HG02943 (cell line): ENCODE measurements at regions not wholly inside any gene's neighbourhood (a gene's known extent, or its start where the extent isn't known, plus 50 kb on each side); places are given as distances from the start of the nearest gene placed in this dataset.
"Not testable (repeated sequence)": the region's sequence is repeated elsewhere in the genome, so short reads cannot be mapped to it uniquely, and the experiment has no call there.

Experiments used
- ATAC-seq: cut with Tn5 transposase; IDR thresholded peaks from one replicate; pipeline ENCODE4 v1.9.1; 2021; ENCODE audit warnings: mild to moderate bottlenecking, low read depth, moderate library complexity; ENCODE audit not compliant: unreplicated experiment

- no peak for ATAC-seq
These were observed 606.1 kb upstream of the USP24 start for GRCh38 chr1:55821234-55821633.

GRCh38 chr1:55820501-55820900 lies 605.3 kb upstream of the USP24 start:
- no peak for ATAC-seq

DNA sequence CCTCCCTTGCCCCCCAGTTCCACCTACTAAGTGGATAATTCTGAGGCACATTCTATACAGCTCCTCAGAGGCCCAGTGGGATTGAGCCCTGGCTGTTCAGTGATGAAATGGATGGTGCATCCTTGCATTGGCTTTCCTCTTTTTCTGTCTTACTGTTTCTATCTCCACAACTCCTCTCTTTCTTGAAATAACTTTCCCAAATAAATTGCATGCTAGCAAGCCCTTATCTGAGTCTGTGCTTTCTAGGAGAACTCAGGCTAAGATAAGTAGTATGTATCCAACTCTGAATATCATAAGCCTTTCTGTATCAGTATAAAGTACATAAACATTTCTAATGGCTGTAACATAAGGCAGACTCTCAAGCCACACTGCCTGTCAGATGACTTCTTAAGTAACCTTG lies 603.8 kb upstream of the USP24 start:
- no peak for ATAC-seq

GRCh38 chr1:55816456-55817426 lies 601.6 kb upstream of the USP24 start:
- no peak for ATAC-seq

DNA sequence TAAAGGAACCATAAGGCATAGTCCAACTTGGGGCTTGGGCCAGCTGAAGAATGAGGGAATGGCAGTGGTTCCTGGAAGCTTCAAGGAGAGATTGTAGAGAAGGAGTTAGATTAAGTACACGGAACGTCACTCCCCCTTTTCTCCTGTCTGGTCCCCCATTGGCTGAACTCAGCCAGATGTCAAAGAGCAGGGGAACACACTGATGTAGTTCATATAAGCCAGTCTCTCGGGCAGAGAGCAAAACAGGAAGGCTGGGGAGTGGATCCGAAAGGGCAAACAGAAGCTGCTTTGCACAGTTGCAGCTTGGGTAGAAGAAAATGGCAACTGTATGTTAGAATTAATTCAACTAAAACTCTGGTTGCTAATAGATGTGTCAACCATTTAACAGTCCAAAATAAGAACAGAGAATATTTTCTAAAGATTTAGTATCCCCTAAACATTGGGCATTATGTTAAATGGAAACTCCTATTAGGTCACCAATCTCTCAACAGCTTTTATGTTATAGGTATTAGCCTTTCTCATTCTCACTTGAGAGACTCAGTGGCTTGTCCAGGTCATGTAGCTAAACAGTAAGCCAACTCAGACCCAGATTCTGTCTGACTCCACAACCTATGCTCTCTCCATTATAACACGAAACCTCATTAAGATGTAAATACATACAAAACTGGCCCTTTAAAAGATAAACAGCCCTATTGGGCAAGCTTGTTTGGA lies 600.7 kb upstream of the USP24 start:
- no peak for ATAC-seq

- ATAC-seq, result no peak
These were observed 599.8 kb upstream of the USP24 start for GRCh38 chr1:55814967-55815366.

DNA sequence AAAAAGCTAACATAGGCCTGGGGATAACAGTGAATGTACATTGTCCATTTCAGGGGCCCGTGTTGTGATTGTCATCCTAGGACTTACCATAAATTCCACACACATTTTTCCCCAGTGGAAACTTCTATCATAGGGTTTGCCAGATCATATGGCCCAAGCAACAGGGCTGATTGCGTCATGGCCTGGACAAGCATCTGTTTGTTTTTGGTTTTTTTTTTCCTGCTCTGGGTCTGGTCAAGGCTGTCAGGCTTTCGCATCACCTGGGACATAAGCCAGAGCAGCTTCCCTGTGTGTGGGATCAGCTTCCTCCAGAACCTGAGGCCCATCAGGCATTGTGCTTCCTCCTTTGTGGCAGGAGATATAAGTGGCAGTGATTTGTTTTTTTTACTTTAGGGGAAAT lies 598.5 kb upstream of the USP24 start:
- ATAC-seq, result no peak

GRCh38 chr1:55812281-55812680 lies 597.1 kb upstream of the USP24 start:
- no peak for ATAC-seq

GRCh38 chr1:55808263-55808662 lies 593.1 kb upstream of the USP24 start:
- ATAC-seq, result no peak

DNA sequence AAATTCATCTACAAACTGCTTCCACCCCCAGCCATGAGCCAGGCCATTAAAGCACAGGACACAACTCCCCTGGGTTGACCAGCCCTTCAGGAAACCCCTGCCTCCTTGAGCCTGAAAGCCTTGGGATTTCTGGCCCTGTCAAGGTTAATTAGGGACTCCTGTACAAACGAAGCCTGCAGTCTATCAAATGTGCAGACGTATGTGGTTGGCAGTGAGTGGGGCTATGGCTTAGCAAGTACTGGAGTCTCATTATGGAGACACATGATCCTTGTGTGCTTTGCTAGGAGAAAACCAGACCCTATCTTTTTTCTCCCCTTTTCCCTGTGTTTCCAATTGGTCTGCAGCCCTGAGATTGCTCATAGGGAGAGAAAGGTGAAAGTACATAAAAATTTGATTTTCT lies 588.3 kb upstream of the USP24 start:
- ATAC-seq, result no peak

DNA sequence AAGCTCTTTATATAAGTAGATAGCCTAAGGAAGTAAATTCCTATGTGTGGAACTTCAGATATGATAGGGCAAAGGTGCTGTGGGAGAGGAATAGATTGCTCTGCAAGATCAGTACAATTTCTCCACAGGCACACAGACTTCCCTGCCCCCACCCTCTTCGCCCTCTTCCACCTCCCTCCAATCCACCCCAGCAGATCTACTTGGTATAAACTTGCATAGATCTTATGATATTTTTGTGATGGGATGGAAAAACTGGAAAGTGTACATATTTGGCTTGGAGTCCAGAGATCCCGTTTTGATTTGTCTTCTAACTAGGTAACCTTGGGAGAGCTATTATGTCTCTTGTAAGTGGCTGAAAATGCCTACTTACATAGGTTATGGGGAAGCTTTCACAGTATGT lies 586.3 kb upstream of the USP24 start:
- ATAC-seq, result no peak

DNA sequence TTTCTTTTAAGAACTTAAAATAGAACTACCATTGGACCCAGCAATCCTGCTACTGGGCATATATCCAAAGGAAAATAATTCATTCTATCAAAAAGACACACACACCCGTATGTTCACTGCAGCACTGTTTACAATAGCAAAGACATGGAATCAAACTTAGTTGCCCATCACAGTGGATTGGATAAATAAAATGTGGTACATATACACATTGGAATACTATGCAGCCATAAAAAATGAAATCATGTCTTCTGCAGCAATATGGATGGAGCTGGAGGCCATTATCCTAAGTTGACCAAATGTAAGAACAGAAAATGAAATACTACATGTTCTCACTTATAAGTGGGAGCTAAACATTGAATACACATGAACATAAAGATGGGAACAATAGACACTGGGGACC lies 585.3 kb upstream of the USP24 start:
- no peak for ATAC-seq

DNA sequence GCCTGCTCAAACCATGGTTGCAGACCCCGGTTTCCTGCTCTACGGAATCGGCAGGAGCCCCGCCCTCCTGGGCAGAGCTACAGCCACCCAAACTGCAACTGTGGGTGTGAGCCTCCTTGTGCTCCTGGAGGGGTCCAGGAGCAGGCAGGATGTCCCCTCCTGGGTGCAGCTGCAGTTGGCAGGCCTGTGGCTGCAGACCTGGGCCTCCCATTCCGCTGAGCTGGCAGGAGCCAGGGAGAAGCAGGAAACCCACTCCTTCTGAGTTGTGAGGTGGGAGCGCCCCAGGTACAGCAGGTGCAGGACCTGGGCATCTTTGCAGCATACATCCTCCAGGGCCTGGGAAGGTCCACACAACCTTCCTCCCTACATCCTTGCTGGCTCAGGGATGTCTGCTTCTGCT lies 578.7 kb upstream of the USP24 start:
- no peak for ATAC-seq

- ATAC-seq, result no peak
These were observed 577.7 kb upstream of the USP24 start for GRCh38 chr1:55792870-55793269.

DNA sequence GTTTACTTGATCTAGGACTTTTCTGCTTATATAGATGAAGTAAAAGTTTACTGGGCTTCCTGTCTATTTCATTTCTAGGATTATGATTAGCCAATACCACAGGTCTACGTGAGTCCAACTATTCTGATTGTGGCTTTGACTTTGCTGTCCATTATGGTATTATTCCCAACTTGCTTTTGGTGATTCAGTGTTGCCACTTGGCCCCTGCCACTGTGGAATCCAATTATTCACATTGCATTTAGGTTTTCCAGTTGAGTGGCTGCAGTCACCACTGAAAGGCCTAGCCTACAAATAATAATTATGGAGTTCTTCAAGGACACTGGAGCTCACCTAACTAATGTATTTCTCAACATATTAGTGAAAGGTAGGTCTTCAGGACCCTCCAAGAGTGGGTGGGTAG lies 574.3 kb upstream of the USP24 start:
- ATAC-seq, result no peak

GRCh38 chr1:55786396-55786795 lies 571.2 kb upstream of the USP24 start:
- ATAC-seq, result no peak

DNA sequence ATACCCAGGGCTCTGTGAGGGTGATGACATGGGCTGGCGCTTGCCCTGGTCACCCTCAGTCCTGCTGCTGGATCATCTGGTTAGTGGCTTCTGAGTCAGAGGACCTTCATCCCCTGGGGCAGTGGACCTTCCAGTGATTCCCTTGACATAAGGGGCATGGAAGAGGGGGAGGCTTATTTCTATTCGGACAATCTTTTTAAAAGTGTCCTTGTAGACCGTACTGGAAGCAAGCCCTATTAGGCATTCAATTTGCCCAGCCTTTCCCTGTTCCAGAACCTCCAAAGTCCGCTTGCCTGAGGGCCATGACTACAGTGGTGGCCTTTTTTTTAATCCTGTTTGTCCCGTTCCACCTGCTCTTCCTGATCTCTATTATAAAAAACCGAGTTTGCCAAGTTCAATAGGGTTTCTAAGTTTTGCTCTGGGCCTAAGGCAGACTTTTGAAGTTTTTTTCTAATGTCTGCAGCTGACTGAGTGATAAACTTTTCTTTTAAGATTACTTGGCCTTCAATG lies 569.8 kb upstream of the USP24 start:
- not testable (repeated sequence) for ATAC-seq

- ATAC-seq, result no peak
These were observed 566.8 kb upstream of the USP24 start for GRCh38 chr1:55781944-55782482.

- ATAC-seq, result no peak
These were observed 565.8 kb upstream of the USP24 start for GRCh38 chr1:55781003-55781402.

GRCh38 chr1:55777545-55777944 lies 562.4 kb upstream of the USP24 start:
- no peak for ATAC-seq

DNA sequence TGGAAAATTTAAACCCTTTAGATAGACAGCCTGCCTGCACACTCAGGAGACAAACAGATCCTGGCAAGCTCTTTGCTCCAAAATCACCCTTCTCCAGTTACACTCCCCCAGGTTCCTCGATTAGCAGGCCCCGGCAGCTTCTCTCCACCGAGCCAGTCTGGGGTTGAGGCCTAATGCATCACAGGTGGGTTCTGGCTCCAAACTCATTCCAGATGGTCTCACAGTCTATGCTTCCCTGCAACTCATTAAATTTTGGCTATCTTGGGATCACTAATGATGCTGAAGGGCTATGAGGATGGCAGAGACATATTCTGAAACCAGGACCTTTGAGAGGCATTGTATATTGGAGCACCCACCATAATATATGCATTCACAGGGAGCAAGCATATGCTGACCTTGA lies 559.8 kb upstream of the USP24 start:
- ATAC-seq, result no peak
